Endothelial cell (in vitro differentiated cells): ENCODE measurements at regions not wholly inside any gene's neighbourhood (a gene's known extent, or its start where the extent isn't known, plus 50 kb on each side); places are given as distances from the start of the nearest gene placed in this dataset.

Source experiments
- DNase-seq: peaks from one replicate; pipeline ENCODE4 v3.0.0; 2021; ENCODE audit warnings: low spot score
- H3K27ac Mint-ChIP-seq: one replicate; pipeline ENCODE4 v1.8.0; 2021; ENCODE audit warnings: mixed read lengths, inconsistent platforms; ENCODE audit not compliant: unreplicated experiment
- H3K27me3 Mint-ChIP-seq: one replicate; pipeline ENCODE4 v1.8.0; 2021; ENCODE audit warnings: mild to moderate bottlenecking, moderate library complexity, mixed read lengths, inconsistent platforms; ENCODE audit not compliant: unreplicated experiment
- H3K36me3 Mint-ChIP-seq: one replicate; pipeline ENCODE4 v1.8.0; 2021; ENCODE audit warnings: mild to moderate bottlenecking, low read depth, mixed read lengths, inconsistent platforms; ENCODE audit not compliant: unreplicated experiment
- H3K4me1 Mint-ChIP-seq: one replicate; pipeline ENCODE4 v1.8.0; 2021; ENCODE audit warnings: mild to moderate bottlenecking, mixed read lengths, inconsistent platforms; ENCODE audit not compliant: unreplicated experiment
- H3K4me3 Mint-ChIP-seq: one replicate; pipeline ENCODE4 v1.8.0; 2021; ENCODE audit warnings: mild to moderate bottlenecking, mixed read lengths, inconsistent platforms; ENCODE audit not compliant: unreplicated experiment
- H3K9me3 Mint-ChIP-seq: one replicate; pipeline ENCODE4 v1.8.0; 2021; ENCODE audit warnings: mixed read lengths, inconsistent platforms; ENCODE audit not compliant: unreplicated experiment
- CTCF ChIP-seq: fragments of 200-600 bp; sonication (generic); IDR thresholded peaks from one replicate; pipeline ENCODE4 v1.5.0; 2021; ENCODE audit warnings: antibody characterized with exemption; ENCODE audit not compliant: unreplicated experiment

GRCh38 chr16:5619304-5619703 is 521.7 kb upstream of the EEF2KMT start:
- H3K4me1 Mint-ChIP-seq = peaks cover 2% of the 10 kb centered on the region
- TF ChIP-seq CTCF = no peak
- no peak overlapping the region for H3K27ac Mint-ChIP-seq
- H3K4me3 Mint-ChIP-seq = no peak overlapping the region
- H3K9me3 Mint-ChIP-seq = no peaks in the 10 kb centered on the region
- peaks cover 3% of the 10 kb centered on the region for H3K27me3 Mint-ChIP-seq
- H3K36me3 Mint-ChIP-seq = no peaks in the 10 kb centered on the region
- no peak for DNase-seq

GRCh38 chr16:5616841-5617240 is 519.2 kb upstream of the EEF2KMT start:
- no peak overlapping the region for H3K4me3 Mint-ChIP-seq
- H3K27ac Mint-ChIP-seq = no peak overlapping the region
- H3K27me3 Mint-ChIP-seq = peaks cover 3% of the 10 kb centered on the region
- TF ChIP-seq CTCF = no peak
- H3K36me3 Mint-ChIP-seq = no peaks in the 10 kb centered on the region
- no peak for DNase-seq
- H3K9me3 Mint-ChIP-seq = no peaks in the 10 kb centered on the region
- peaks cover 2% of the 10 kb centered on the region for H3K4me1 Mint-ChIP-seq

- Mint-ChIP-seq H3K36me3 (no peaks in the 10 kb centered on the region), H3K27me3 (peaks cover 3% of the 10 kb centered on the region), H3K4me3 (no peak overlapping the region), H3K9me3 (no peaks in the 10 kb centered on the region), H3K4me1 (peaks cover 2% of the 10 kb centered on the region), H3K27ac (no peak overlapping the region)
- TF ChIP-seq CTCF = peak; percentile 93
- peak; percentile 76 for DNase-seq
Observed at GRCh38 chr16:5615868-5616642, 518.5 kb upstream of the EEF2KMT start.

GRCh38 chr16:5607169-5607568 is 509.6 kb upstream of the EEF2KMT start:
- TF ChIP-seq CTCF = no peak
- no peak overlapping the region for H3K27ac Mint-ChIP-seq
- H3K4me1 Mint-ChIP-seq = no peaks in the 10 kb centered on the region
- no peaks in the 10 kb centered on the region for H3K9me3 Mint-ChIP-seq
- DNase-seq = no peak
- H3K4me3 Mint-ChIP-seq = no peak overlapping the region
- no peaks in the 10 kb centered on the region for H3K36me3 Mint-ChIP-seq
- H3K27me3 Mint-ChIP-seq = peaks cover 1% of the 10 kb centered on the region

GRCh38 chr16:5605404-5605803 is 507.8 kb upstream of the EEF2KMT start:
- TF ChIP-seq CTCF = no peak
- no peak for DNase-seq
- H3K4me1 Mint-ChIP-seq = no peaks in the 10 kb centered on the region
- H3K9me3 Mint-ChIP-seq = no peaks in the 10 kb centered on the region
- H3K27me3 Mint-ChIP-seq = peaks cover 1% of the 10 kb centered on the region
- no peaks in the 10 kb centered on the region for H3K36me3 Mint-ChIP-seq
- H3K4me3 Mint-ChIP-seq = no peak overlapping the region
- H3K27ac Mint-ChIP-seq = no peak overlapping the region
